OCI-M2 (cell line): ENCODE measurements at regions not wholly inside any gene's neighbourhood (a gene's known extent, or its start where the extent isn't known, plus 50 kb on each side); places are given as distances from the start of the nearest gene placed in this dataset.

Experiments
- DNase-seq: peaks from one replicate; lab custom pipeline; 2025; ENCODE audit not compliant: unreplicated experiment; lab: John Stamatoyannopoulos, UW

GRCh38 chr5:74356009-74356695 is 284.4 kb downstream of the ENC1 start:
- no peak for DNase-seq

GRCh38 chr5:74355041-74355824 is 285.3 kb downstream of the ENC1 start:
- no peak for DNase-seq

DNA sequence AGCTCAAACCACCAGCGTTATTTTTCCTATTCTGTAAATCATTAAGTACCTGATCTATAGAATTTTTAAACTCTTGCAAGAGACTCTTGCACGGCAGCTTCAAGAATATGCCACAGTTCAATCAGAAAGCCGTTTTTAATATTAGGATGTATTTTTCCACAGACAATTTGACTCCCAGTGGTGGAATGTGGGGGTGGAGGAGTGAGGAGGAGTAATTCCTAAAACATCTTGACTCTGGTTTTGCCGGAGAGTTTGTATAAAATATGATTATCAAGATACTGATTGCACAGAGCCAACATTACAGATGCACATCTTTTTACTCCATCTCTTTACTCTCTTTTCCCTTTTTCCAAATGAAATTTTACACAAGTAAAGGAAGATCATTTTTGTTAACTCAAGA is 288.3 kb downstream of the ENC1 start:
- no peak for DNase-seq

DNA sequence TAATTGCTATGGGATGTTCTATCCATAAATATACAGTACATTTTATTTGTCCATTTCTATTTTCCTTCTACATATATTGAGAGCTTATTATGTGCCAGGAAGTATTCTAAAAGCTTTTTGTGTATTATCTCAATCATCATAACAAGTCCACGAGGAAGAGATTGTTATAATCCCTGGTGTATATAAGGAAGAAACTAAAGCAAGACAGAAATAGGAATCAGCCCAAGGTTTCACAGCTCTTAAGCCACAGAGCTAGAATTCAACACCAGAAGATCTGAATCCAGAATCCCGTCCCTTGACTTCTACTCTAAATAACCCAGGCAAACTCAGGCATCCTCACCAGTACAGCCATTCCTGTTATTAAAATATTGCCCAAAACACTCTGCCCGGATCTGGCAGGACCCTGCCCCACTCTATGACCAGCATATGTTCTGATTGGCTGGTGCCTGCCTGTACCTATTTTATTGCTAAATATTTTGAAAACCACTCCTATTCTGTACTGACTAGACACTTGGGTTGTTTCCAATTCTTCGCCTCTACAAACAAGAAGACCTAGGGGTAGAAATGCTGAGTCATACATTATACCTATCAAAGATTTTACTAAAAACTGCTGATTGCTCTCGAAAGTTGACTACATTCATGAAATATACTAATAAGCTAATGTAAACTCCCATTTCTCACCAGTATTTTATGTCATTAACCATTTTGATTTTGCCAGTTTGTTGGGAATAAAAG is 297.4 kb downstream of the ENC1 start:
- DNase-seq = no peak

GRCh38 chr5:74342182-74342581 is 298.3 kb downstream of the ENC1 start:
- no peak for DNase-seq

DNA sequence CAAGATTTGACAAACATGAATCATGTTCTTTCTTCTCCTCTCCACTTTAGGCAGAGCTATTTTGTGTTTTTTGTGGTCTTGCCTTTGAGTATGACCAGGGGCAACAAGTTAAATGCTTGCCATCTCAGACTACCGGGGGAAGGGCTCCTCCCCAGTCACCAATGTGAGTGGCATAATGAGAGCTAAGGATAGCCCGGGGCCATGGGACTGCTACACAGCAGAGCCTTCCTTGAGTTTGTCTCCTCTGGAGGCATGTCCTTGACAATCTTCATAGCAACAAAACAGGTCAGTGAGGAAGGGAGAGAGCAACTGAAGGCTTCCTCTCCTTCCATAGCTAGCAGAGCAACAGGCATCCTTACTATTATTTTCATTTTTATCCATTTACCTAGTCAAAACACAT is 299.3 kb downstream of the ENC1 start:
- DNase-seq = no peak

- DNase-seq = no peak
Observed at GRCh38 chr5:74340476-74340875, 300.1 kb downstream of the ENC1 start.

- no peak for DNase-seq
Observed at GRCh38 chr5:74337984-74338310, 302.6 kb downstream of the ENC1 start.

DNA sequence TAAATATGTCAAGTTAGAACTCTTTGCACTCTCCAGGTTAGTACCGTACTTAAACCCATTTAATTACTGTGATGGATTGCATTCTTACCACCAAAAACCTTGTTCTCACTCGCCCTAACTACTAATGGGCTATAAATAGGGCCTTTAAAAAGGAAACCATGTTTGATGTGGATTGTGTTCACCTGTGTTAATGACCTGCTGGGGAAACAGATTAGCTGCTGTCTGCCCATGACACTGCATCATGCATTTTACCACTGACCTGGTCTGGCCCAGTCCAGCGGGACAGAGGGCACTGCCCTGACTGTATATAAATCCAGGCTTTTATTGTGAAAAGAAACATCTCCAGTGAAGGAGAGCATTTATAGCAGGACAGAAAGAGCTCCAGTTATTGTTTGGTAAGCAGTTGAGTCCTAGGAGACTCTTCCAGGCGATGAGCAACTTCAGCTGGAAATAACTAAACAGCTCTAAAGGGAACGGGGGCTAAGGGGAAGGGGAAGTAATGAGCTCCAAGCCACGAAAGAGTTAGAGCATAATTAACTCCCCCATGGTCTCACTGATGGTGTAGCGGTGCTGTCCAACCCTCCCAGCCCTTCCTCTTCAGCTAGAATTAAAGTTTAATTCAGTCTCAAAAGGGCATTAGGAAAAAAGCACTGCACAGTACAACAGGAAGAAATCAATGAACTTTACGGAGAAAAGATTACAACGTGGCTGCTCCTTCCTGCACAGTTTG is 303.1 kb downstream of the ENC1 start:
- DNase-seq = no peak

- DNase-seq = no peak
Observed at GRCh38 chr5:74336297-74336696, 304.2 kb downstream of the ENC1 start.

DNA sequence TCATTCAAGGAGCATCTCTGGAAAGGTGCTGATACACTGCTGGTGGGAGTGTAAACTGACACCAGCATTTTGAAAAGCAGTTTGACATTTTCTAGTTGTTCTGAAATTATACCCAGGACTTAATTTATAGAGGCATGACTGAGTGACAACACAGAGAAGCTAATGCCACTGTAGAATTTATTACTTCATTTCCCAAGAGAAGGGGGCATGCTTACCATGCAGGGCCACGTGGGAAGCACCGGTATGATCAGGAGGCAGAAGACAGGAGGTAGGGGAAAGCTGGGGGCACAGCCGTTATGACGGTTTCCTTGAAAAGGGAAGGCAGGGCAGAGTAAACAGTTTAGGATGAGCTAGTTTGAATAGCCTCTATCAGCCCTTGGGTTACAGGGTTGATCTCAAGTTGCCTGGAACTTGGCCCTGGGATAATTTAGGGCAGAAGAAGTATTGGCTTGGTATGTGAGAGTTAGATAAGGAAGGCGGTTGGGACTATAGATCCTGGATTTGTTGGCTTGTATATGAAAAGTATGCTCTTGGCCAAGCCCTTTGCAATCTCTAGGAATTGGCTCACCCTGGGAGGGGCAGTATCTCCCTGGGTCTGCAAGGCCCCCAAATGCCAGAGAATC is 305.7 kb downstream of the ENC1 start:
- DNase-seq = peak; percentile 24

GRCh38 chr5:74334062-74334761 is 306.3 kb downstream of the ENC1 start:
- no peak for DNase-seq

DNA sequence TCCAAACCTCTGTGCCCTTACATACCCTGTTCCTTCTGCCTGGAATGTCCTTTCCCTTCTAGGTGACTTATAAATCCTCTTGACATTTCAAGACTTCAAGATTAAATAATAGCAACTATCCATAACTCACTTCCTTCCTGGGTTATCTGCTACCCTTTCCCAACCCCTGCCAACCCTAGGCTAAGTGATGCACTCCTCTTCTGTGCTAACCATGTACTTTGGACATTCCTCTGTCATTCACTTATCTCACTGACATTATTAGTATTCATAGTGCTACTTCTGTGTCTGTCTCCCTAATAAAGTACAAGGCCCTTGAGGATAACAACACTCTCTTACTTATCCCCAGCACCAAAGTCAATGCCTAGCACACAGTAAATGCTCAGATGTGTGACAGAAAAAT is 307.1 kb downstream of the ENC1 start:
- no peak for DNase-seq

DNA sequence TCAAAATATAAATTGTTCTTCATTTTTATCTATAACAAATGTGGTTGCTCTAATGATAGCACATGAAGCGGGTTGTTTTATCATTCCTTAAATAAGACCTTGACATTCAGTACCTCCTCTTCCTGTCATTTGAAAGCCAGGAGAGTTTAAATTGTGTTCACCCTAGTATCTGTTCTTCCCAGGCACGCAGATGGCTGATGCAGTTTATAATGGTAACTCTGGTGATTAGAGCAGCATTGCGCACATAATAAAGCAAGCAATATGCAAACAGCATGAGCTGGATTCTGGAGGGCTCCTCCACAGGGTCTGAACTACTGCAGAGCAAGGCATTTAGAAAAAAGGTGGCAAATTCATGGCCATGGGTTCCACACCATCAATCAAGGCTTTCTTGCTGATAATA is 307.8 kb downstream of the ENC1 start:
- no peak for DNase-seq

DNA sequence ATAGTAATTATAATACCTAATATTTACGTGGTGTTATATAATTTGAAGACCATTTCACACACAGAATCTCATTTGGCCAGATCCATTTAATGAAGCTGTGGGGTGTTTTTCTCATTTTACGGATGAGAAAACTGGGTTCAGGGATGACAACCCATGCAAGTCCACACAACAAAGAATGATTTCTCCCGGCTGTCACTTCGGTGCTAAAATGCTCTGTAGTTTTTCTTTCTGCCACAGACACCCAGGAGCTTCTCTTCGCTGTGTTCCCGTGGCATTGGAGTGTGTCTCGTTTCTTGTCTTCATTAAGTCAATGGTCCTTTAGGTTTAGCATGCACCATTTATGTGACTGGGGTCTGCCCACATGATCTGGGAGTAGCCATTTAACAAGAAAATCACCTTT is 308.5 kb downstream of the ENC1 start:
- DNase-seq = no peak

DNA sequence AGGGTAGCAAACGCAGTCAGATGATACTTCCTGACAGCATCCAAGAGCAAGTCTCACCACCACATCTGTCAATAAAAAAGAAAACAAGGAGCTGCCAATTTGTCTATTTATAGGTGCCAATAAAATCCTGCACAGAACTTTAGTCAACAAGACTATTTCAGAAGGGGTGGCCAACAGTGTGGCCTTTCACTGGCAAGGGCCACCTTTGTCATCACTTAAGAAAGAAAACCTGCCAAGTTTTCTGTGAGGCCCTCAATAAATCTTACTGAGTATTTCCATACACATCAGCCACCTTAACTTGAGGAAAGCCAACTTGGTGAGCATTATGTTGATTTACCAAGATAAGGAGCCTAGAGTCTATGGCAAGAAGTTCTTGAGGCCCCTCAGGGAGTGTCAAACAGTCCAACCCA is 312.3 kb downstream of the ENC1 start:
- DNase-seq = no peak

- no peak for DNase-seq
Observed at GRCh38 chr5:74327339-74327685, 313.2 kb downstream of the ENC1 start.

DNA sequence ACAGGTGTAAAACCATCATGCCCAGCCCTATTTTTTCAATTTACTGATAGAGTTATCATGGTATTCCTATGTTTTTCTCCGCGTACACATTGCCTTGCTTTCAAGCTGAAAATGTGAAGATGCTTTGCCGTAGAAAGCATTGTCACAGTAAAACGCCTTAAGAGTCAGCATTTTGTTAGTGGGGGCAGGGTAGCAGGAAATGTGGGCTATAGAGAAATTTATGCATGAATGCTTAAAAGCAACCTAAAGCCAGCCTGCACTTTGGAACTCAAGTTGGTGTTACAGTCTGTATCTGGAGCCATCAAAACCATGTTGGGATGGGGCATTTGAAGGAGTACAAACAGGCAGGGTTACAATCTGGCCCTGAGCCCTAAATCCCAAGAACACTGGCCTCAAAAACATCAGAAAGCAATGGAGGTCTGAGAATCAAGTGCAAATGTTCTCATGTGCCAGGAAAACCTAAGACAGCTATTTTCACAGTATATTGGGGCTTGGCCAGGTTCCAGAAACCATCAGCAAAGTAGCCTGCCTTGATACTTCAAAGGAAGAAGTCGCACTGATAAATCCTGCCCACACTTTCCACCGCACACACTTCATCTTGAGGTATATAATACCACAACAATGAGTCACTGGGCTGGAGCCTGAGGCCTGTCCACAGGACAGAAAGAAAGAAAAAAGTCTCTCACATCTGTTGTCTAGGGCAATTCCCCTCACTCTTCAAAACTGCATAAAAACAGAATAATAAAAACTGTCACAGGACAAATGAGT is 313.8 kb downstream of the ENC1 start:
- DNase-seq = peak; percentile 12

GRCh38 chr5:74325866-74326265 is 314.7 kb downstream of the ENC1 start:
- no peak for DNase-seq

DNA sequence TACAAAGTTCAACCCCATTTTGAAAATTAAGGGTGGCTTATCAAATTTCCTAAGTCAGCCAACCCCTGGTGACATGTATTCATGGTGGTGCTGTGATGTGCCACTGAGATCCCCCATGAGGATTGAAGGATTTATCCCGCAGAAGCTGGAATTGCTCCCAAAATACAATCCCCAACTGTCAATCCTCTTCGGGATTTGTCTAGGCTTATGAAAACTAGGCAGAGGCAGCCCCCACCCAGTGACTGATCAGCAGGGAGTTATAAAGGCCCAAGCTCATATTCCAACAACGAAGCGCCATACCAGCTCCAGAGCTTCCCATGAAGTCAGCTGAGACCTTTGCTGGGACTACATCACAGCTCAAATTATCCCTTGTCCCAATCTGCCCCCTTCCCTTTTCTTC is 316.0 kb downstream of the ENC1 start:
- DNase-seq = no peak
